HG03432 (cell line): ENCODE measurements at regions not wholly inside any gene's neighbourhood (a gene's known extent, or its start where the extent isn't known, plus 50 kb on each side); places are given as distances from the start of the nearest gene placed in this dataset.

Source experiments
- ATAC-seq: cut with Tn5 transposase; IDR thresholded peaks from one replicate; pipeline ENCODE4 v1.9.1; 2021; ENCODE audit warnings: mild to moderate bottlenecking, moderate library complexity; ENCODE audit not compliant: unreplicated experiment

DNA sequence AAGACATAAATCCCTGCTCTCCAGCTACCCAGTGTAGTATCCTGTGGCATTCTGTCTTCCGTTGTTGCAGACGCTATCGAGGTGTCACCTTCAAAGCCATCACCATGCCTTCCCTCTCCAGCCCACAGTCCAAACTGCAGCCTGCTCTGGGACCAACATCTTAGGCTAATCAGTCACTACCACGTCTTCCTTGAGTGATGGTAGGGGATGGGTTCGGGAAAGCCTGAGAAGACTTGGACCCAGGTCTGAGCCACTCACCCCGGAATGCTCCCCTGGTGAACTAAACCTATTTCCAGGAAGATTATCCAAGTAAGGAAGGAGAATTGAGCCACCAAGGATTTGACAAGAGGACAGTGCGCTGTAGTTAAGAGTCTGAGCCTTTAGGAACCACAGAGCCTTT lies 52.9 kb upstream of the IRX1 start:
- no peak for ATAC-seq

DNA sequence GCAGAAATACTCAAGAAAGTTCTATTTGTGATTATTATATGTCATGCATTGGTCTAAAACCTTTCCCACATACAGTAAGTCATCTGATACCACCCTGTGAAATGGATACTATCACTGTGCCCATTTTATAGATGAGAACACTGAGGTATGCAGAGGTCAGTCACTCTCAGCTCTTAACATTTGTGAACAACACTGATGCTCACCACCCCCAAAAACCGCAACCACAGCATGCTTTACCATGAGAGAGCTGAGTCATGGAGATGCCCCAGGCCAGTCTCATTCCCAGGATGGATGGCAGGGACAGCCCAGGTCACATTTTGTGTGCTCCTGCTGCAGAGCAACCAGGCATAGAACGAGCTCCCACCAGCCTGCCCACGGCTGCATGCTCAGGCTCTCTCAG lies 53.5 kb upstream of the IRX1 start:
- no peak for ATAC-seq

DNA sequence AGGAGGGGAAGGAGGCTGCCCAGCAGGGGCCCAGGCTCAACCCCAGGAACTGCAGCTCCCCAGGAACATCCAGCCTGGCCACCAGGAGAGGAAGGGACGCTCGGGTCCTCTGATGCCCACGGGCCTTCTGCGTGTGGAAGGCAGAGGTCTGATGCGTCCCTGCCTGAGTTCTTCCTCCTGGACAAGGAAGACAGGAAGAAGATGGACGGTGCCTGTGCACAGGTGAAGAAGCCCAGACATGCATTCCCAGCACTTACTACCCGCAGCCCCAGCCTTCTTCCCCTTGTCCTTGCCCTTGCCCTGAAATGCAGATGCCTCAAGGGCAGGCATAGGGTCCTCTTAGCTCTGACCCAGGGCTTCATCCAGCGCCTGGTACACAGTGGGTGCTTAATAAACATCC lies 56.7 kb upstream of the IRX1 start:
- no peak for ATAC-seq

- no peak for ATAC-seq
These were observed 57.7 kb upstream of the IRX1 start for GRCh38 chr5:3537942-3538341.

GRCh38 chr5:3535414-3536211 lies 60.0 kb upstream of the IRX1 start:
- ATAC-seq: no peak

- ATAC-seq: no peak
These were observed 60.6 kb upstream of the IRX1 start for GRCh38 chr5:3534997-3535396.

GRCh38 chr5:3531320-3531986 lies 64.2 kb upstream of the IRX1 start:
- no peak for ATAC-seq

DNA sequence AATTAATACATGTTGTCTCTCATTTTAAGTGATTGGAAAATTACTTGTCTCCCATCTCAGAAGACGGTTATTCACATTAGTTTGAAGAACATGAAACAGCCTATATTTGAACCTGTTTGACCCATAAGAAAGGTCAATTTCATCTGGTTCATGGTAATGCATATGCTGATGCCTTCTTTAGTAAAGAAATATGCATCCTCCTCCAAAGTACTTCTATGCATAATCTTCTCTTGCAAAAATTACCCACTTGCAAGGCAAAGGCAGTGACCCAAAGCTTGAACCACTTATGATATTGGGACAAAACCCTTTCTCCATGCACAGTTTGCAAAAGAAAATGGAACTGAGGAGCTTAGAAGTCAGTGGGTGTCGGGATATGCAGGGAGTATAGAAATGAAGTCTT lies 65.4 kb upstream of the IRX1 start:
- ATAC-seq: no peak

DNA sequence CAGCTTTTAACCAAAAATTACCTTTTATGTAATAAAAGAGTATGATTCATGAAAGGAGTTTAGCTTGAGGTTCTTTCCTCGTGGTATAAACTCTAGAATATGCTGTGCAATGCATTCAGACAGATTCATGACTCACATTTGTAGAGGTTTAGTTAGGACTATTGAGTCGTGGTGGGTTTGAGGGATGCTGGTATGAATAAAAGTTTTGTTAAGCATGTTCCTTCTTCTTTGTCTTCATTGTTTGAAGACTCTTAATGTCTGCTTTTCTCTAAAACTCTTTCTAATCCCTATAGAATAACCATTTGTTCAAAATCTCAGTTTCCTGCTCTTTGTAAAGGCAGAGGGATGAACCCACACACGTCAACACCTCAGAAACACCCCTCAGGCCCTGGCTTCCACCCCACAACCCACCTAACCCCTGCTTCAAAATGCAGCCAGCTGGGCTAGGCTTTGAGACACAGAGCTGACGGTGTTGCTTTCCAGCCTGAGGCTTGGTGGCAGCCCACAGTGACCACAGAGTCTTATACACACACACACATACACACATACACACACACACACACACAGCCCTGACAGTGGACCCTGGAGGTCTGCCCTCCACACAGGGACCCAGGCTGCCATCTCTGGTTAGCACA lies 69.0 kb upstream of the IRX1 start:
- no peak for ATAC-seq

GRCh38 chr5:3522491-3522890 lies 73.1 kb upstream of the IRX1 start:
- ATAC-seq: no peak

- no peak for ATAC-seq
These were observed 77.1 kb upstream of the IRX1 start for GRCh38 chr5:3518576-3518975.

DNA sequence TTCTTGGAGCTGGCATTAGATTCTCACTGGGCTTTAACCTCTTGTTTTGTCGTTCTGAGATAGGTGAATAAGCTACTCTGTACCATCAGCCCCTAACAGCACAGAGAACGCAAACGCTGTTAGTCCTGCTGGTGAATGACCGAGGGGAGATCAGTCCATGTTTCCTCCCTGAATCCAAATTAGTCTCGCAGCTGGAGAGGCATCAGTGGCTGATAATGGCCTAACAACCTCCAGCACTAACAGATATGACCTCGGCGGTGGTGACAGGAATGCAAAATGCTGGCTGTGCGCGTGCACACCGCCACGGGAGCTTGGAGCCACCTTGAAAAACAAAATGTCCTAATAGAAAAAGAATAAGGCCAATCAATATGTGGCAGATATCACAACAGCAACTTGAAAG lies 77.6 kb upstream of the IRX1 start:
- ATAC-seq: no peak

GRCh38 chr5:3517348-3517747 lies 78.3 kb upstream of the IRX1 start:
- no peak for ATAC-seq

DNA sequence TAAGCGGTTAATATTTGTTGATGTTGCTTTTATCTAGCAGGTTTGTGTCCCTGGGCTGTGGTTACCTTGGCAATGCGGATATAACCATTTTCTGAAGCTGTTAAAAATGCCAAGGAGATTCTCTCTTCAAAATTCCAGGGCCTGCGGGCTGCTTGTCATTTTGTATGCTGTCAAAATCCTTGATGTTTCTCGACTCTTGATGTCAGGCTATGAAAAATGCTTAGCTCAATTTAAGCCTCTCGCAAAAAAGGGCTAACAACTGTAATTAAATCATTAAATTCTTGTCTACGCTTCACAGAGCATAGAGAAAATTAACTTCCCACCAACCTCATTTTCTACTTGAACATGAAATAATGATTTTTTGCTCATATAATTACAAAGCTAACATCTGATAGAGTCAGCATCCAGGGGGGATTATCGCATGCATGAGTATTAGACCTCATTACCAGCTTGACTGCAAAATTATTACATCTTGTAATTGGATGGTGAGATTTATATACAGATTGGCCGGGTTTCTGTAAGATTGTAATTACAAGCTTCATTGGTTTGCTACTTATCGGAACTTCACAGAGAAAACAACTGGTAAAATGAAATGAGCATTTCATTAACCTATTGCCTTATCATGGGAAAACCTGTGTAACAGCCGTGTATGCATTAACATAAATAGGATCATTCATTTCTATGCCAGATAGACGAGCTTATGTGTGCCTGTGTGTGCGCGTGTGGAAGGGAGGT lies 83.1 kb upstream of the IRX1 start:
- no peak for ATAC-seq

GRCh38 chr5:3511934-3512333 lies 83.7 kb upstream of the IRX1 start:
- no peak for ATAC-seq

DNA sequence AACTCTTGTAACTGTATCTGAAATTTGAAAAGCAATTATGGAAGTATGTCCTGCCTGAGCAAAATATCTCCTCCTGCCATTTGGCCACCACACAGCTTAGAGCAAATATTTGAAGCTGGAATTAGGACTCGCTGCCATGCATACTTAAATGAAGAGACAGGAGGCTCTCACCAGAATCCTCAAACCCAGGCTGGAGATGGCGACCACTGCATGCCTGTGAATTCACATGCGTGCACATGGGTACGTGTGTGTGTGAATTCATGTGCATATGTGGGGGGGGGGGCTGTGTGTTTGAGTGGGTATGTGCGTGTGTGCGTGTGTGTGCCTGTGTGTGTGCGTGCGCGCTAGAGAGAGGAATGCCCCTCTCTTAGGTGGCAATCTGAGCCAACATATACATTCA lies 84.1 kb upstream of the IRX1 start:
- ATAC-seq: no peak

- no peak for ATAC-seq
These were observed 84.8 kb upstream of the IRX1 start for GRCh38 chr5:3510642-3511417.

GRCh38 chr5:3509290-3509689 lies 86.3 kb upstream of the IRX1 start:
- no peak for ATAC-seq

GRCh38 chr5:3508395-3508794 lies 87.2 kb upstream of the IRX1 start:
- ATAC-seq: no peak

DNA sequence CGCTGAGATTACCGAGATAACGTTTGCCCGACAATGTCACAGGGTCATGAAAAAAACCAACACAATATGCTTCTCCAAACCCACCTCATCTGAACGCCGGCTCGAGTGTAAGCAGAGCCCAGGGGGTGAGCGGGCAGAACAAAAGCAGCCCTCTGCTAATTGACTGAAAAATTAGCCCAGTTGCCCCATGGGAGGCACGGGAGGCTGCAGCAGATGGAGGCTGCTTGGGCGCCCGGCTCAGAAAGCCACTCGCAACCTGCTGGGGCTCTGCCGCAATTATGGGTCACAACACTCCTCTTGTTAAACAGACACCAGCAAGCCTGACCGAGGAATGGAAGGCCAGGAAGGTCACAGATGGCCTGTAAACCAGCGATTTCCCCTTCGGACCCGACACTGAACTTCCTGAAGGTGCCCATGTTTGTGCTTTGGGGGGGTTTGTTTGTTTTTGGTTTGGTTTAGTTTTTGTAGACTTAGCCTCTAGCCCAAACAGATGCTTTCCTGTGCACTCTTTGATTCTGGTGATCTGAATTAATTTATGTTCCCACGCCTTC lies 104.6 kb upstream of the IRX1 start:
- ATAC-seq: no peak
